Sciatic nerve (tissue), 2 donors: ENCODE measurements at regions not wholly inside any gene's neighbourhood (a gene's known extent, or its start where the extent isn't known, plus 50 kb on each side); places are given as distances from the start of the nearest gene placed in this dataset.

Source experiments
- ATAC-seq: fragments of 200-7000 bp; cut with Tn5 transposase; one replicate; pipeline ENCODE4 v1.9.1; 2020; ENCODE audit warnings: mild to moderate bottlenecking, moderate library complexity
- DNase-seq: peaks from one replicate; pipeline ENCODE4 v3.0.0-alpha.2; 2020; ENCODE audit warnings: low spot score
- intact Hi-C: fragments of 100-400 bp; cut with DNase I; formaldehyde crosslinking; loops from one replicate; pipeline ENCODE4 v1.14.2; 2022
- donor health status: DM: no; HTN: no; CAD: no.
- donor health status: DM: no; HTN: no; CAD: no.

GRCh38 chr13:73717632-73718031, 416.6 kb downstream of the KLF12 start:
- DNase-seq (no peak), ATAC-seq (no peak)
- intact Hi-C loops = no loop called here

- ATAC-seq = no peak
- intact Hi-C loops = no loop called here
- DNase-seq = no peak
Measured at GRCh38 chr13:73715911-73716510, 418.2 kb downstream of the KLF12 start.

GRCh38 chr13:73715114-73715910, 418.9 kb downstream of the KLF12 start:
- intact Hi-C loops = no loop called here
- ATAC-seq (peak; percentile 17), DNase-seq (no peak)

- no peak for DNase-seq
- no peak for ATAC-seq
Measured at GRCh38 chr13:73714522-73714921, 419.7 kb downstream of the KLF12 start.

GRCh38 chr13:73708393-73708985, 425.7 kb downstream of the KLF12 start:
- ATAC-seq (peak; percentile 83), DNase-seq (peak; percentile 61)
- intact Hi-C loops = no loop called here

More at GRCh38 chr13:73714522-73714921, 419.7 kb downstream of the KLF12 start:
- intact Hi-C loops = no loop called here

GRCh38 chr13:73704587-73704986, 429.6 kb downstream of the KLF12 start:
- DNase-seq (no peak), ATAC-seq (no peak)
- intact Hi-C loops = no loop called here

- intact Hi-C loops = no loop called here
- no peak for DNase-seq
- ATAC-seq = no peak
Measured at GRCh38 chr13:73703606-73704005, 430.6 kb downstream of the KLF12 start.

GRCh38 chr13:73702419-73703071, 431.7 kb downstream of the KLF12 start:
- intact Hi-C loops = no loop called here
- DNase-seq (no peak), ATAC-seq (no peak)

GRCh38 chr13:73701160-73701559, 433.0 kb downstream of the KLF12 start:
- DNase-seq (no peak), ATAC-seq (no peak)
- intact Hi-C loops = no loop called here

GRCh38 chr13:73698859-73699258, 435.3 kb downstream of the KLF12 start:
- ATAC-seq (no peak), DNase-seq (no peak)
- intact Hi-C loops = no loop called here

- ATAC-seq = no peak
- intact Hi-C loops = no loop called here
- DNase-seq = no peak
Measured at GRCh38 chr13:73697166-73697565, 437.0 kb downstream of the KLF12 start.

GRCh38 chr13:73696713-73697112, 437.5 kb downstream of the KLF12 start:
- DNase-seq (no peak), ATAC-seq (no peak)
- intact Hi-C loops = no loop called here

- ATAC-seq (no peak), DNase-seq (no peak)
- intact Hi-C loops = no loop called here
Measured at GRCh38 chr13:73696271-73696670, 437.9 kb downstream of the KLF12 start.

- no peak for DNase-seq
- ATAC-seq = no peak
- intact Hi-C loops = no loop called here
Measured at GRCh38 chr13:73695325-73695724, 438.9 kb downstream of the KLF12 start.

GRCh38 chr13:73693215-73693614, 441.0 kb downstream of the KLF12 start:
- intact Hi-C loops = no loop called here
- ATAC-seq (peak; percentile 50), DNase-seq (no peak)

GRCh38 chr13:73691891-73692290, 442.3 kb downstream of the KLF12 start:
- DNase-seq (no peak), ATAC-seq (no peak)
- intact Hi-C loops = no loop called here

GRCh38 chr13:73687929-73688328, 446.3 kb downstream of the KLF12 start:
- no peak for DNase-seq
- intact Hi-C loops = no loop called here
- ATAC-seq = no peak

GRCh38 chr13:73687087-73687486, 447.1 kb downstream of the KLF12 start:
- intact Hi-C loops = no loop called here
- ATAC-seq (no peak), DNase-seq (no peak)

- DNase-seq (no peak), ATAC-seq (no peak)
- intact Hi-C loops = no loop called here
Measured at GRCh38 chr13:73684750-73685149, 449.5 kb downstream of the KLF12 start.

GRCh38 chr13:73684286-73684685, 449.9 kb downstream of the KLF12 start:
- no peak for ATAC-seq

More at GRCh38 chr13:73684286-73684685, 449.9 kb downstream of the KLF12 start:
- intact Hi-C loops = no loop called here
- no peak for DNase-seq
